IMR-90 (cell line): ENCODE measurements at regions not wholly inside any gene's neighbourhood (a gene's known extent, or its start where the extent isn't known, plus 50 kb on each side); places are given as distances from the start of the nearest gene placed in this dataset.

Experiments
- ATAC-seq: fragments of 200-7000 bp; cut with Tn5 transposase; 2 replicates; pipeline ENCODE4 v1.9.1; 2020; ENCODE audit warnings: low read depth, mild to moderate bottlenecking, moderate library complexity
- BruUV-seq: library from RNA; stranded (reverse); fragments of 400-500 nt; replicated peaks from 2 replicates; lab custom pipeline; 2021; lab: Mats Ljungman, UMichigan
- CTCF ChIA-PET: fragments of 300-600 bp; formaldehyde crosslinking; extraction: SDS; loops from one replicate; lab custom pipeline; 2021; ENCODE audit warnings: antibody characterized with exemption; lab: Yijun Ruan, JAX
- POLR2A ChIA-PET: fragments of 300-600 bp; sonication (Branson Sonifier 250); formaldehyde crosslinking; loops from one replicate; lab custom pipeline; 2022; ENCODE audit warnings: antibody characterized with exemption; ENCODE audit not compliant: unreplicated experiment; lab: Charles Lee
- DNase-seq: peaks from one replicate; pipeline ENCODE4 v3.0.0; 2013
- H2AFZ ChIP-seq: replicated peaks from 2 replicates; pipeline ENCODE3; 2013; ENCODE audit warnings: low read length, mild to moderate bottlenecking; ENCODE audit not compliant: poor library complexity
- H2AK5ac ChIP-seq: 2 replicates; pipeline ENCODE4 v1.6.1; 2013; ENCODE audit warnings: low read depth, low read length, inconsistent platforms
- H2AK9ac ChIP-seq: replicated peaks from 2 replicates; pipeline ENCODE3; 2013; ENCODE audit warnings: mild to moderate bottlenecking, low read depth, low read length, moderate library complexity; ENCODE audit not compliant: poor library complexity
- H2BK120ac ChIP-seq: 2 replicates; pipeline ENCODE4 v1.6.1; 2013; ENCODE audit warnings: low read depth, low read length, inconsistent platforms
- H2BK15ac ChIP-seq: 3 replicates; pipeline ENCODE4 v1.6.1; 2013; ENCODE audit warnings: low read depth, low read length, inconsistent platforms
- H2BK20ac ChIP-seq: 2 replicates; pipeline ENCODE4 v1.6.1; 2013; ENCODE audit warnings: low read depth, mild to moderate bottlenecking, inconsistent platforms, low read length, moderate library complexity
- H2BK5ac ChIP-seq: 2 replicates; pipeline ENCODE4 v1.6.1; 2013; ENCODE audit warnings: mild to moderate bottlenecking, low read depth, low read length, inconsistent platforms; ENCODE audit not compliant: poor library complexity, severe bottlenecking
- H3K14ac ChIP-seq: replicated peaks from 2 replicates; pipeline ENCODE4 v1.6.1; 2013; ENCODE audit warnings: low read depth, low read length, inconsistent platforms
- H3K18ac ChIP-seq: 2 replicates; pipeline ENCODE4 v1.6.1; 2013; ENCODE audit warnings: low read depth, low read length, control low read depth
- H3K23ac ChIP-seq: 2 replicates; pipeline ENCODE4 v1.6.1; 2013; ENCODE audit warnings: low read depth, low read length, inconsistent platforms
- H3K27ac ChIP-seq: 2 replicates; pipeline ENCODE4 v1.5.1; 2013; ENCODE audit warnings: mild to moderate bottlenecking, control low read depth, low read length; ENCODE audit not compliant: insufficient read depth
- H3K27me3 ChIP-seq: 2 replicates; pipeline ENCODE4 v1.6.1; 2013; ENCODE audit warnings: low read length; ENCODE audit not compliant: control insufficient read depth, insufficient read depth
- H3K36me3 ChIP-seq: 2 replicates; pipeline ENCODE4 v1.6.1; 2013; ENCODE audit warnings: low read length, mixed read lengths; ENCODE audit not compliant: control insufficient read depth, insufficient read depth
- H3K4ac ChIP-seq: 2 replicates; pipeline ENCODE4 v1.6.1; 2013; ENCODE audit warnings: low read depth, low read length, inconsistent platforms
- H3K4me1 ChIP-seq: 2 replicates; pipeline ENCODE4 v1.6.1; 2013; ENCODE audit warnings: low read length, mixed read lengths; ENCODE audit not compliant: control insufficient read depth, insufficient read depth
- H3K4me2 ChIP-seq: 2 replicates; pipeline ENCODE4 v1.6.1; 2013; ENCODE audit warnings: low read depth, mild to moderate bottlenecking, control low read depth, low read length, moderate library complexity
- H3K4me3 ChIP-seq: 2 replicates; pipeline ENCODE4 v1.5.1; 2013; ENCODE audit warnings: low read depth, mild to moderate bottlenecking, control low read depth, low read length, moderate library complexity; ENCODE audit not compliant: insufficient read depth
- H3K56ac ChIP-seq: 2 replicates; pipeline ENCODE4 v1.6.1; 2013; ENCODE audit warnings: low read length, inconsistent platforms; ENCODE audit not compliant: insufficient read depth; ENCODE audit errors: extremely low read depth
- H3K79me1 ChIP-seq, 2 experiments: 2 replicates each; pipeline ENCODE4 v1.6.1; 2013; ENCODE audit warnings: low read length in 2 of 2, inconsistent platforms in 1 of 2, low read depth in 1 of 2
- H3K9ac ChIP-seq: 2 replicates; pipeline ENCODE4 v1.6.1; 2013; ENCODE audit warnings: low read depth, low read length, control low read depth
- H3K9me1 ChIP-seq: 2 replicates; pipeline ENCODE4 v1.6.1; 2013; ENCODE audit warnings: low read length, inconsistent platforms; ENCODE audit not compliant: insufficient read depth
- H3K9me3 ChIP-seq: 2 replicates; pipeline ENCODE4 v1.6.1; 2013; ENCODE audit warnings: low read length; ENCODE audit not compliant: control insufficient read depth, insufficient read depth
- H4K20me1 ChIP-seq: 2 replicates; pipeline ENCODE4 v1.6.1; 2013; ENCODE audit warnings: low read length, inconsistent platforms; ENCODE audit not compliant: insufficient read depth
- H4K5ac ChIP-seq: 2 replicates; pipeline ENCODE4 v1.6.1; 2013; ENCODE audit warnings: mild to moderate bottlenecking, low read depth, low read length, control low read depth
- H4K8ac ChIP-seq, 2 experiments: 2 replicates each; pipeline ENCODE4 v1.6.1; 2013; ENCODE audit warnings: low read depth in 2 of 2, low read length in 2 of 2, control low read depth in 1 of 2, inconsistent platforms in 1 of 2
- H4K91ac ChIP-seq: 2 replicates; pipeline ENCODE4 v1.6.1; 2013; ENCODE audit warnings: low read depth, low read length, inconsistent platforms; ENCODE audit not compliant: insufficient read depth
- FOS ChIP-seq: fragments of 150-350 bp; IDR thresholded peaks from 2 replicates; pipeline ENCODE4 v1.6.1; 2016; ENCODE audit warnings: low read depth, low read length
- MAZ ChIP-seq: IDR thresholded peaks from 2 replicates; pipeline ENCODE4 v1.6.1; 2012; ENCODE audit warnings: low read depth, mild to moderate bottlenecking, low read length, improper control_type of control experiment, moderate library complexity, borderline replicate concordance
- MXI1 ChIP-seq: IDR thresholded peaks from 2 replicates; pipeline ENCODE4 v1.6.1; 2012; ENCODE audit warnings: low read depth, mild to moderate bottlenecking, low read length, moderate library complexity, borderline replicate concordance
- NFE2L2 ChIP-seq: fragments of 150-350 bp; IDR thresholded peaks from 2 replicates; pipeline ENCODE4 v1.6.1; 2016; ENCODE audit warnings: low read depth, mild to moderate bottlenecking, low read length
- POLR2A ChIP-seq: IDR thresholded peaks from 2 replicates; pipeline ENCODE4 v1.6.1; 2012; ENCODE audit warnings: mild to moderate bottlenecking, low read depth, low read length
- RAD21 ChIP-seq: IDR thresholded peaks from 2 replicates; pipeline ENCODE4 v1.6.1; 2012; ENCODE audit warnings: low read length, improper control_type of control experiment
- RCOR1 ChIP-seq: IDR thresholded peaks from 2 replicates; pipeline ENCODE4 v1.6.1; 2012; ENCODE audit warnings: mild to moderate bottlenecking, low read length, improper control_type of control experiment; ENCODE audit not compliant: insufficient replicate concordance
- WGBS, 2 experiments: methylation state at CpG; one replicate each; pipeline versions ENCODE4 v1.1.5 to v1.1.7; 2013; ENCODE audit warnings: missing lambda C conversion rate in 2 of 2; ENCODE audit not compliant: insufficient read length in 1 of 2; ENCODE audit errors: extremely low coverage in 2 of 2; 5-methylcytosine and 5-hydroxymethylcytosine counted together
- dilution Hi-C: fragments of 300-500 bp; cut with HindIII; formaldehyde crosslinking; loops from one replicate; pipeline ENCODE4 v1.14.3; 2018; ENCODE audit warnings: low sequenced_read_pairs; ENCODE audit not compliant: unreplicated experiment
- in situ Hi-C: fragments of 300-500 bp; cut with MboI; formaldehyde crosslinking; loops from 3 replicates; pipeline ENCODE4 v1.14.3; 2019; ENCODE audit warnings: low sequenced_read_pairs, inconsistent platforms, mixed read lengths
- intact Hi-C: fragments of 100-400 bp; cut with micrococcal nuclease; formaldehyde crosslinking; loops from 2 replicates; pipeline ENCODE4 v1.10.0; 2022
- TF ChIP-seq, protein P1 (sequence below): fragments of 150-350 bp; IDR thresholded peaks from 2 replicates; pipeline ENCODE4 v1.6.1; 2017; ENCODE audit warnings: mild to moderate bottlenecking, antibody characterized with exemption, low read length, low read depth

- no peak overlapping the region for H3K4me3 ChIP-seq
- H3K4ac ChIP-seq = no peak overlapping the region
- DNase-seq = no peak
- H2BK20ac ChIP-seq = no peak overlapping the region
- no peaks in the 10 kb centered on the region for H3K36me3 ChIP-seq
- BruUV-seq = no TSS peak
- H3K4me2 ChIP-seq = no peak overlapping the region
- H3K18ac ChIP-seq = no peak overlapping the region
- in situ Hi-C loops = no loop called here
- H4K91ac ChIP-seq = no peak overlapping the region
- no peak overlapping the region for H3K27ac ChIP-seq
- 80% methylated on average over 3 of the region's 3 CpGs; no CpG with 5 or more reads in 1 of the 2 experiments for WGBS, 2 experiments
- H3K9me3 ChIP-seq = no peaks in the 10 kb centered on the region
- POLR2A ChIA-PET = no interaction called here
- no peak overlapping the region for H3K56ac ChIP-seq
- CTCF ChIA-PET = no interaction called here
- H3K27me3 ChIP-seq = peaks cover 2% of the 10 kb centered on the region; the same call in 1 of the 2 replicates
- TF ChIP-seq RCOR1 (no peak), RAD21 (no peak), POLR2A (no peak), NFE2L2 (no peak), FOS (no peak), MAZ (no peak), MXI1 (no peak)
- TF ChIP-seq, protein P1, sequence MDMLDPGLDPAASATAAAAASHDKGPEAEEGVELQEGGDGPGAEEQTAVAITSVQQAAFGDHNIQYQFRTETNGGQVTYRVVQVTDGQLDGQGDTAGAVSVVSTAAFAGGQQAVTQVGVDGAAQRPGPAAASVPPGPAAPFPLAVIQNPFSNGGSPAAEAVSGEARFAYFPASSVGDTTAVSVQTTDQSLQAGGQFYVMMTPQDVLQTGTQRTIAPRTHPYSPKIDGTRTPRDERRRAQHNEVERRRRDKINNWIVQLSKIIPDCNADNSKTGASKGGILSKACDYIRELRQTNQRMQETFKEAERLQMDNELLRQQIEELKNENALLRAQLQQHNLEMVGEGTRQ = no peak
- no peak for ATAC-seq
- H2AFZ ChIP-seq = no peak overlapping the region
- H2AK9ac ChIP-seq = no peak overlapping the region
- H3K23ac ChIP-seq = no peak overlapping the region
- H2BK120ac ChIP-seq = no peak overlapping the region
- intact Hi-C loops = loop anchor here (10.0 kb wide), 1 partner anchor 85 kb away; no protein-coding TSS in a partner anchor
- H2BK5ac ChIP-seq = no peak overlapping the region
- dilution Hi-C loops = no loop called here
- no peaks in the 10 kb centered on the region for H4K20me1 ChIP-seq
- H3K79me1 ChIP-seq = no peaks in the 10 kb centered on the region
- no peak overlapping the region for H3K14ac ChIP-seq
- H3K4me1 ChIP-seq = no peaks in the 10 kb centered on the region
- H4K5ac ChIP-seq = no peak overlapping the region
- H2AK5ac ChIP-seq = no peak overlapping the region
- no peak overlapping the region for H4K8ac ChIP-seq
- no peaks in the 10 kb centered on the region for H3K9me1 ChIP-seq
- no peak overlapping the region for H2BK15ac ChIP-seq
- H3K9ac ChIP-seq = no peak overlapping the region
Observed at GRCh38 chr11:121749691-121750090, 296.9 kb upstream of the SORL1-AS1 start.
